H1 (cell line): ENCODE measurements at regions not wholly inside any gene's neighbourhood (a gene's known extent, or its start where the extent isn't known, plus 50 kb on each side); places are given as distances from the start of the nearest gene placed in this dataset.

ENCODE experiments used
- CTCF ChIA-PET: fragments of 300-600 bp; sonication (Branson Sonifier 250); formaldehyde crosslinking; loops from one replicate; lab custom pipeline; 2021; ENCODE audit not compliant: partially characterized antibody; lab: Charles Lee
- POLR2A ChIA-PET: fragments of 300-600 bp; sonication (Branson Sonifier 250); formaldehyde crosslinking; loops from one replicate; lab custom pipeline; 2021; ENCODE audit warnings: inconsistent platforms; ENCODE audit not compliant: partially characterized antibody; lab: Charles Lee
- DNase-seq, 2 experiments: peaks; one replicate each; pipeline versions ENCODE4 v3.0.0 to v3.0.0-alpha.2; 2010 to 2022; ENCODE audit warnings: low spot score in 2 of 2, low read depth in 1 of 2, mixed read lengths in 1 of 2
- FAIRE-seq: peaks from 2 replicates; lab custom pipeline; 2011; peaks lifted over from hg19 to GRCh38; lab: Jason Lieb, UNC
- H2AFZ ChIP-seq: 2 replicates; pipeline ENCODE4 v1.8.1; 2012; ENCODE audit warnings: low read length, inconsistent platforms
- H2AK5ac ChIP-seq: 2 replicates; pipeline ENCODE4 v1.6.1; 2013; ENCODE audit warnings: low read depth, low read length
- H2BK120ac ChIP-seq: replicated peaks from 2 replicates; pipeline ENCODE3; 2013; ENCODE audit warnings: low read depth, low read length, inconsistent platforms
- H2BK12ac ChIP-seq: 2 replicates; pipeline ENCODE4 v1.6.1; 2013; ENCODE audit warnings: low read depth, low read length
- H2BK15ac ChIP-seq: 2 replicates; pipeline ENCODE4 v1.6.1; 2013; ENCODE audit warnings: low read length
- H2BK20ac ChIP-seq: 2 replicates; pipeline ENCODE4 v1.6.1; 2013; ENCODE audit warnings: low read length
- H2BK5ac ChIP-seq: 2 replicates; pipeline ENCODE4 v1.6.1; 2013; ENCODE audit warnings: low read depth, low read length
- H3K14ac ChIP-seq: 2 replicates; pipeline ENCODE4 v1.6.1; 2013; ENCODE audit warnings: inconsistent platforms; ENCODE audit not compliant: insufficient read length
- H3K18ac ChIP-seq: 2 replicates; pipeline ENCODE4 v1.6.1; 2013; ENCODE audit warnings: low read length; ENCODE audit errors: extremely low read depth
- H3K23ac ChIP-seq: 2 replicates; pipeline ENCODE4 v1.6.1; 2013; ENCODE audit warnings: inconsistent platforms; ENCODE audit not compliant: insufficient read length
- H3K23me2 ChIP-seq: 2 replicates; pipeline ENCODE4 v1.6.1; 2013; ENCODE audit warnings: low read depth, low read length
- H3K27ac ChIP-seq: 2 replicates; pipeline ENCODE4 v1.6.1; 2011; ENCODE audit warnings: low read depth, low read length, inconsistent platforms
- H3K27me3 ChIP-seq, 4 experiments: replicated peaks in 1 of 4; 1 replicate in 1 of 4; 2 replicates in 3 of 4; pipeline versions ENCODE4 v1.6.1 to v1.8.1; 2011 to 2013; ENCODE audit warnings: low read length in 3 of 4, mild to moderate bottlenecking in 3 of 4, inconsistent platforms in 2 of 4, mixed read lengths in 2 of 4, moderate library complexity in 1 of 4; ENCODE audit not compliant: control insufficient read depth in 3 of 4, insufficient read depth in 3 of 4; ENCODE audit errors: extremely low read depth in 1 of 4
- H3K36me3 ChIP-seq, 4 experiments: 2 replicates each; pipeline versions ENCODE4 v1.6.1 to v1.8.1; 2011 to 2013; ENCODE audit warnings: mild to moderate bottlenecking in 4 of 4, low read length in 3 of 4, moderate library complexity in 2 of 4, control low read depth in 1 of 4, inconsistent platforms in 1 of 4; ENCODE audit not compliant: insufficient read depth in 4 of 4, control insufficient read depth in 2 of 4
- H3K4ac ChIP-seq: replicated peaks from 2 replicates; pipeline ENCODE3; 2013; ENCODE audit warnings: low read length, low read depth, mixed read lengths, inconsistent platforms; ENCODE audit not compliant: insufficient read length
- H3K4me1 ChIP-seq, 4 experiments: replicated peaks in 1 of 4; 1 replicate in 1 of 4; 2 replicates in 3 of 4; pipeline versions ENCODE4 v1.6.1 to v1.8.1; 2011 to 2013; ENCODE audit warnings: low read length in 3 of 4, inconsistent platforms in 2 of 4, mixed read lengths in 1 of 4; ENCODE audit not compliant: insufficient read depth in 4 of 4, control insufficient read depth in 3 of 4
- H3K4me2 ChIP-seq, 2 experiments: 2 replicates each; pipeline versions ENCODE4 v1.6.1 to v1.8.1; 2011 to 2013; ENCODE audit warnings: low read depth in 2 of 2, low read length in 2 of 2, control low read depth in 1 of 2, inconsistent platforms in 1 of 2, mild to moderate bottlenecking in 1 of 2; ENCODE audit not compliant: insufficient read depth in 1 of 2
- H3K4me3 ChIP-seq, 4 experiments: fragments of 200-600, 300-600 bp in 1 of 4; sonication (generic), shearing (Covaris generic), sonication (Bioruptor Twin) in 1 of 4; 2 replicates each; pipeline versions ENCODE4 v1.5.1 to v1.8.1; 2011 to 2016; ENCODE audit warnings: low read length in 4 of 4, low read depth in 3 of 4, control low read depth in 2 of 4, inconsistent platforms in 2 of 4, mild to moderate bottlenecking in 2 of 4, mixed read lengths in 1 of 4, moderate library complexity in 1 of 4; ENCODE audit not compliant: insufficient read depth in 2 of 4; ENCODE audit errors: extremely low read depth in 1 of 4
- H3K56ac ChIP-seq: replicated peaks from 2 replicates; pipeline ENCODE3; 2013; ENCODE audit warnings: low read depth, mild to moderate bottlenecking, mixed read lengths, low read length, inconsistent platforms; ENCODE audit not compliant: insufficient read length
- H3K79me1 ChIP-seq: 2 replicates; pipeline ENCODE4 v1.6.1; 2013; ENCODE audit warnings: low read depth, low read length, control low read depth
- H3K79me2 ChIP-seq, 2 experiments: 2 replicates each; pipeline versions ENCODE4 v1.6.1 to v1.8.1; 2012 to 2013; ENCODE audit warnings: low read length in 2 of 2, mild to moderate bottlenecking in 2 of 2, inconsistent platforms in 1 of 2; ENCODE audit not compliant: insufficient read depth in 2 of 2, control insufficient read depth in 1 of 2
- H3K9ac ChIP-seq, 4 experiments: replicated peaks in 1 of 4; 1 replicate in 1 of 4; 2 replicates in 3 of 4; pipeline versions ENCODE4 v1.6.1 to v1.8.1; 2011 to 2013; ENCODE audit warnings: low read depth in 3 of 4, low read length in 3 of 4, control low read depth in 2 of 4, mild to moderate bottlenecking in 2 of 4, moderate library complexity in 2 of 4, inconsistent platforms in 1 of 4; ENCODE audit errors: extremely low read depth in 1 of 4
- H3K9me3 ChIP-seq, 2 experiments: 2 replicates each; pipeline versions ENCODE4 v1.6.1 to v1.8.1; 2012 to 2013; ENCODE audit warnings: mild to moderate bottlenecking in 2 of 2, moderate library complexity in 2 of 2, control low read depth in 1 of 2, inconsistent platforms in 1 of 2, low read depth in 1 of 2, low read length in 1 of 2, mixed read lengths in 1 of 2; ENCODE audit not compliant: insufficient read depth in 2 of 2
- H4K20me1 ChIP-seq, 2 experiments: replicated peaks in 1 of 2; 2 replicates each; pipeline versions ENCODE3 to v1.8.1; 2011 to 2013; ENCODE audit warnings: inconsistent platforms in 2 of 2, low read length in 2 of 2, mild to moderate bottlenecking in 1 of 2; ENCODE audit not compliant: insufficient read depth in 2 of 2, control insufficient read depth in 1 of 2
- H4K5ac ChIP-seq: 2 replicates; pipeline ENCODE4 v1.6.1; 2013; ENCODE audit warnings: low read length, low read depth, mixed read lengths, inconsistent platforms; ENCODE audit not compliant: insufficient read length
- H4K8ac ChIP-seq: 2 replicates; pipeline ENCODE4 v1.8.0; 2013; ENCODE audit warnings: mild to moderate bottlenecking, moderate library complexity, low read length, inconsistent platforms; ENCODE audit not compliant: insufficient read depth; ENCODE audit errors: extremely low read depth
- H4K91ac ChIP-seq: replicated peaks from 2 replicates; pipeline ENCODE3; 2013; ENCODE audit warnings: low read length, mixed read lengths, inconsistent platforms; ENCODE audit not compliant: insufficient read length
- POU5F1 ChIP-seq: IDR thresholded peaks from 2 replicates; pipeline ENCODE4 v1.6.1; 2011; ENCODE audit warnings: low read depth, mild to moderate bottlenecking, low read length, moderate library complexity
- RXRA ChIP-seq: IDR thresholded peaks from 2 replicates; pipeline ENCODE4 v1.6.1; 2011; ENCODE audit warnings: low read depth, mild to moderate bottlenecking, low read length, moderate library complexity; ENCODE audit not compliant: insufficient read depth
- WGBS, 2 experiments: shearing (Covaris generic) in 1 of 2; methylation state at CpG; one replicate each; pipeline versions ENCODE4 v1.1.6 to v1.1.7; 2013 to 2015; ENCODE audit warnings: low lambda C conversion rate in 2 of 2, mixed read lengths in 2 of 2, inconsistent platforms in 1 of 2, low coverage in 1 of 2, missing lambda C conversion rate in 1 of 2; ENCODE audit not compliant: insufficient replicate concordance in 2 of 2, insufficient coverage in 1 of 2, insufficient read length in 1 of 2; ENCODE audit errors: extremely low coverage in 1 of 2, missing lambda C conversion rate in 1 of 2; 5-methylcytosine and 5-hydroxymethylcytosine counted together

- POLR2A ChIA-PET = no interaction called here
- no peak overlapping the region for H2BK5ac ChIP-seq
Measured at GRCh38 chr4:178672512-178672911, 1230.3 kb upstream of the AGA start.

More at GRCh38 chr4:178672512-178672911, 1230.3 kb upstream of the AGA start:
- 89% methylated on average over 1 of the region's 1 CpG; no CpG with 5 or more reads in 1 of the 2 experiments for WGBS, 2 experiments
- Histone ChIP-seq H3K79me1 (no peaks in the 10 kb centered on the region), H2BK120ac (no peak overlapping the region), H3K18ac (no peak overlapping the region), H3K79me2 (no peaks in the 10 kb centered on the region), H2BK20ac (no peak overlapping the region), H2AFZ (no peak overlapping the region), H3K23me2 (no peaks in the 10 kb centered on the region), H3K4ac (no peak overlapping the region), H3K27me3 (no peaks in the 10 kb centered on the region), H4K8ac (no peak overlapping the region), H3K14ac (no peak overlapping the region), H2BK12ac (no peak overlapping the region), H3K9me3 (no peaks in the 10 kb centered on the region), H3K56ac (no peak overlapping the region), H3K27ac (no peak overlapping the region), H3K23ac (no peak overlapping the region), H3K4me1 (no peaks in the 10 kb centered on the region), H4K20me1 (no peaks in the 10 kb centered on the region), H3K9ac (no peak overlapping the region), H4K91ac (no peak overlapping the region), H3K36me3 (no peaks in the 10 kb centered on the region), H4K5ac (no peak overlapping the region), H3K4me2 (no peak overlapping the region), H3K4me3 (no peak overlapping the region), H2AK5ac (no peak overlapping the region), H2BK15ac (no peak overlapping the region)
- TF ChIP-seq POU5F1 (no peak), RXRA (no peak)
- DNase-seq (no peak), FAIRE-seq (no peak)
- CTCF ChIA-PET = no interaction called here
